Astrocyte of the cerebellum (primary cell): ENCODE measurements at regions not wholly inside any gene's neighbourhood (a gene's known extent, or its start where the extent isn't known, plus 50 kb on each side); places are given as distances from the start of the nearest gene placed in this dataset.
"Not testable (repeated sequence)": the region's sequence is repeated elsewhere in the genome, so short reads cannot be mapped to it uniquely, and the experiment has no call there.

Experiments used
- DNase-seq: peaks from one replicate; pipeline ENCODE4 v3.0.0-alpha.2; 2011; ENCODE audit warnings: low read depth
- H3K4me3 ChIP-seq: 2 replicates; pipeline ENCODE4 v1.5.1; 2011; ENCODE audit warnings: mild to moderate bottlenecking, low read depth, low read length, moderate library complexity
- CTCF ChIP-seq: IDR thresholded peaks from 2 replicates; pipeline ENCODE4 v1.5.1; 2012; ENCODE audit warnings: low read length, low read depth, moderate library complexity, mild to moderate bottlenecking; ENCODE audit errors: missing control alignments
- in situ Hi-C: cut with HindIII; loops from 2 replicates; pipeline ENCODE4 v1.10.0; 2017; ENCODE audit warnings: low sequenced_read_pairs

- DNase-seq, result no peak
- in situ Hi-C loops, result no loop called here
- TF ChIP-seq CTCF, result no peak
These were observed 51.8 kb downstream of the TEX44 start for GRCh38 chr2:231644426-231644825.

GRCh38 chr2:231646476-231646875, 53.8 kb downstream of the TEX44 start:
- in situ Hi-C loops, result no loop called here
- no peak for DNase-seq
- no peak overlapping the region for H3K4me3 ChIP-seq
- TF ChIP-seq CTCF, result no peak

More at GRCh38 chr2:231644426-231644825, 51.8 kb downstream of the TEX44 start:
- no peak overlapping the region for H3K4me3 ChIP-seq

- H3K4me3 ChIP-seq, result no peak overlapping the region
- TF ChIP-seq CTCF, result peak; percentile 62
- no peak for DNase-seq
- in situ Hi-C loops, result no loop called here
These were observed 56.0 kb downstream of the TEX44 start for GRCh38 chr2:231648579-231649174.

- in situ Hi-C loops, H3K4me3 ChIP-seq, DNase-seq: not testable (repeated sequence)
These were observed 56.8 kb upstream of the PTMA start for GRCh38 chr2:231651561-231651960.

DNA sequence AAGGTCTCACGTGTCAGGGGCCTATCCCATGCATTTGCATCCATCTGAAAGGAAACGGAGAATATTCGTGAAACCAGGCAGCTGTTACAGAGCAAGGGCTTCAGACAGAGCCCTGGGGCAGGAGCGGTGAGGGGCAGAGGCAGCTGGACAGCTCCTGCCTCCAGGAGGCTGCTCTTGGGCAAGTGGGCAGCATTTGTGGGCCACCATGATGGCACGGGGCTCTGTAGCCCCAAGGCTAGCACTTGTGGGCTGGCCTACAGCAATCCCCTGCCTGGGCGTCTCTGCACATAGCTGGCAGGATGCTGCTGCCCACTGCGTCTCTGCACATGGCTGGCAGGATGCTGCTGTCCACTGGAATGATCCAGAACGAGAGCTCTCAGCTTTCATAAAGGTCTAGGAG, 52.8 kb upstream of the PTMA start:
- DNase-seq, result no peak
- in situ Hi-C loops, result no loop called here
- TF ChIP-seq CTCF, result no peak
- no peak overlapping the region for H3K4me3 ChIP-seq

GRCh38 chr2:231655894-231656293, 52.4 kb upstream of the PTMA start:
- in situ Hi-C loops, result no loop called here
- no peak for DNase-seq
- H3K4me3 ChIP-seq, result no peak overlapping the region
- TF ChIP-seq CTCF, result no peak
